NOMO-1 treated with dmso at 0.1 percent for 144 hours (cell line): ENCODE measurements at regions not wholly inside any gene's neighbourhood (a gene's known extent, or its start where the extent isn't known, plus 50 kb on each side); places are given as distances from the start of the nearest gene placed in this dataset.
"Not testable (repeated sequence)": the region's sequence is repeated elsewhere in the genome, so short reads cannot be mapped to it uniquely, and the experiment has no call there.

ENCODE experiments used
- DNase-seq: peaks from one replicate; lab custom pipeline; 2025; ENCODE audit not compliant: unreplicated experiment; lab: John Stamatoyannopoulos, UW

DNA sequence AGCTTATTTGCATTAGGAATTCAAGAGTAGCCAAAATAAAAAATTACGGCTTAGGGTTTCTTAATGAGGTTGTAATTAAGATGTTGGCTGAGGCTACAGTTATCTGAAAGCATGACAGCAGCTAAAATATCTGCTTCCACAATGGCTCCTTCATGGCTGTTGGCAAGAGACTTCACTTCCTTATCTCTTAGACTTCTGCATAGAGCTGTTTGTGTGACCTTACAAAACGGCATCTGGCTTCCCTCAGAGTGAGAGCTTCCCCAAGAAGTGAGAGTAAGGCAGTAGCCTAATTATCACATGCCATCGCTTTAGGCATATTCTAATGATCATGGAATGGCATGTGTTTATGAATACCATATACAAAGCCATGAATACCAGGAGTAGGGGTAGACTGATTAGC, 57.6 kb downstream of the CCDC59 start:
- DNase-seq = no peak

DNA sequence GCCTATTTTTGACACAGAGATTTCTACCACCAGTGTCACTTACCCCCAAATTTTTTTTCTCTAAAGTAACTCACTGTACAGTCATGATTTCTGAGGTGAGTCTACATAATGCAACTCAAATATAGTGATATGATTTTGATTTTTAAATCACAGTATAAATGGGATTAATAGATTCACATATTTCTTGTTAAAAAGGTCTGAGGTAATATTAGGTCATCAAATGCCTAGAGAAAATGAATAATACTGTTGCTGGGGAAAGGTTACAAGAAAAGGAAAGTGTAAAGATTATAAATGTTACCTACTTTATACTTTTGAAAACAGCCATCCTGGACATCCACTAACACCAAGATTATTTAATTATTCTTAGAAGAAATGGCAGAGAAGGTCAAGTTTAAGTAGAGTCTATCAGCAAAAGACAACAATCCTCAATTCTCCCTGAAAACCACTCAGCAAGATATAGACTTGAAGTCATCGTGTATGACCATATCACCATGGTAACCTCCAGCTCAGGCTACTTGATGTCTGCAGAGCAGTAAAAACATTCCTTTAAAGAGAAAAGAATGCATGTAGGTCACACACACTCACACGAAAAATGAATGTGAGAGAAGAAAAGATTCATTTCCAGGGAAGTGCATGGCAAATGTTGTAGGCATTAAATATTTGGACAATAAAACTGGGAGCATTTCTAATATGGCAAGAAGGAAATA, 58.7 kb downstream of the CCDC59 start:
- DNase-seq = no peak

DNA sequence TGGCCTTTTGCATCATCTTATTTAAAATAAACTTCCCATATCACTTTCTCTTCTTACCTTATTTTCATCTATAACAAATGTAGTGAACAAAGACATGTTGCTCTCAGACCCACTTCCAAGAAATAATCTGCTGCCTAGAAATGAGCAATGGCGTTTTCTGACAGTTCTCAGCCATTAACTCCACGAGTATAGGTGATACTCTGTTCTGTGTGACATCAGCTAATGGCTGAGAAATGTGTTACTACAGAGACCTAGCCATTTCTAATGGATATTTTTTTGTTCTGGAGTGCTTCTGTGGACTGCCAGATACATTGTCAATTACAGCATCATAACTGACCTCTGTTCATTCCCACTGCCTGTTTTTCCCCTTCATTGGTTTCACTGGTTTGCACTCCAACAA, 67.8 kb downstream of the CCDC59 start:
- no peak for DNase-seq

DNA sequence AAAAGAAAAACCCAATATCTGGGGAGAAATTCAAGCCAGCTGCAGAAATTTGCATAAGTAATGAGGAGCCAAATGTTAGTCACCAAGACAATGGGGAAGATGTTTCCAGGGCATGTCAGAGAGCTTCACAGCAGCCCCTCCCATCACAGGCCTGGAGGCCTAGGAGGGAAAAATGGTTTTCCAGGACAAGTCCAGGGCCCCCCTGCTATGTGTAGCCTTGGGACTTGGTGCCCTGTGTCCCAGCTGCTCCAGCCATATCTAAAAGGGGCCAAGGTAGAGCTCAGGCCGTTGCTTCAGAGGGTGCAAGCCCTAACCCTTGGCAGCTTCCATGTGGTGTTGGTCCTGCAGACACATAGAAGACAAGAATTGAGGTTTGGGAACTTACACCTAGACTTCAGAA, 76.9 kb downstream of the CCDC59 start:
- DNase-seq = not testable (repeated sequence)

DNA sequence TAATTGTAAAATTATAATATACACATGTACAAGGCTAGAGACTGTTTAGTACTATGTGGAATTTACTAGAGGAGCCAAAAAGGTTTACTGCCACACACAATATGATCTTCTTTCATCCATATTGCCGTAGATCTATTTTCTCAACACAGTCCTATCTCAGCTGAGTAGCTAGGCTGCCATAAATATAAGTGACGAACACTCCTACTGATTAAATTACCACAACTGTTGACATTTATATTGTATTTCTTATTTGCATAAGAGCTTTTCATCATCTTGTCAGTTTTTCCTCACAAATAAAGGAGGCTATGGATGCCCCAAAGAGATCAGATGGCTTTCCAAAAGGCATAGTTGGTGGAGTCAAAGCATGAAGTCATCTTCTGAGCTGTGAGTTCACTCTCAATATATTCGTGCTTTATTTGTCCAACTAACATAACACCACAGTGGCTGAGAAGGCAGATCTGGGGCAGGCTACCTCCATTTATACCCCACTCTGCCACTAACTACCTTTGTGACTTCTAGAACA, 78.6 kb downstream of the CCDC59 start:
- DNase-seq = no peak

DNA sequence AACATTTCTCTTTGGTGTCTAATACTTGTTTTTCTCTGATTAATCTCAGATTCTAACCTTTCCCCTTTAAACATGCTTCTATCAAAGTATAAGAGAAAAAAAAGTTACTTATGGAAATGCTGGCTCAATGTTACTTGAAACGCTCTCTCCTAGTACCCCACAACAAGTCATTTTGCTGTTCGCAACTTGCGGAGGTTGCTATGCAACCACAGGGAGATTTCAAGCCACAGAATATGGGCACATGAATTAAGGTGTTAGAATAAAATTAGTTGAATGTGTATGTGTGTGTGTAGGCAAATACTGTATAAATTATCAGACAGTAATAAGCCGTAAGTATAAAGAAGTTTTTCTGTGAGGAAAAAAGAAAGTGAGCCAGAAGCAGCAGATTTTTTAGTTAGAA, 80.6 kb downstream of the CCDC59 start:
- DNase-seq = no peak

DNA sequence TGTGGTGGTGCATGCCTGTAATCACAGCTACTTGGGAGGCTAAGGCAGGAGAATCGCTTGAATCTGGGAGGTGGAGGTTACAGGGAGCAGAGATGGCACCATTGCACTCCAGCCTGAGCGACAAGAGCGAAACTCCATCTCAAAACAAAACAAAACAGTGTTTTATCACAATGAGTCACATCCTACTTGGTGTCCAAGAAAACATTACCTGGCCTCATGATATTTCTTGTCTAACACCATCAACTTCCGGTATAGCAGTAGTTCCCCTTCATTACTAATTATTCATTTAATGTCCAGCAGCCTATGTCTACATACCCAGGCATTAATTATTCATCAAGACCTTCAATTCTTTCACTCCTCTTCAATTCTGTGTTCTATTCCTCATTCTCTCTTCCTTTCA, 115.5 kb downstream of the CCDC59 start:
- DNase-seq = no peak

DNA sequence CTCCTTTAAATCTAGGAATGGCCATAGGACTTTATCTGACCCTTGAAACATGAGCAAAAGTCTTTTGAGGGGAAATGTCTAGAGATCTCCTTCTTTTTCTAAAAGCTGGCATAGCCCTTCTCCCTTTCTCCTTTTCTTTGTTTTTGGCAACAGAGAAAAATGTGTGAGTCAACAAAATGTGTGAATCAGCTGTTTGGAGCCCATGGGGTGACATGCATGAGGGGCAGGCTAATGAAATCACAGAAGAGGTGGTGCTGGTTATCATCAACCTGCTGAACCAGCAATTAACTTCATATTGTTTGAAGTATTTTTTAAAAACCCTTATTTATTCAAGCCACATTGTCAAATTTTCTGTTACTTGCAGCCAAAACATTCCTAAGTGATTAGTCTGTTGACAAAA, 132.3 kb downstream of the CCDC59 start:
- no peak for DNase-seq

DNA sequence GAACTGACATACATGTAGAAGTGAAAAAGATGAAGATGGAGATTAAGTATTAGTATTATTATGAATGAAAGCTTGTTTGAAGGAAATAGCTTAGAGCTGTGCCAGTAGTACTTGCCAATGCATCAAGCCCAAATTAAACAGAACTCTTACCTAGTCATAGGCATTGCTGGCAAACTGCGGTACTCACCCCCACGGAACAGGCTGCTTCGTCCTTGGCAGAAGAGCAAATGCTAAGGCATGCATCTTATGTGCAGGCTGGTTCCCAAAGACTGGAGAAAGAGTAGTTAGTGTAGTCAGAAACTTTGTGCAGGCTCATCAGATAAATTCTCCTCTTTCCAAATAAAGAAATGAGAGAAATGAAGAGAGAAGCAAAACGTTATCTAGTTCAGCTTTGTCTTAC, 134.8 kb downstream of the CCDC59 start:
- no peak for DNase-seq

DNA sequence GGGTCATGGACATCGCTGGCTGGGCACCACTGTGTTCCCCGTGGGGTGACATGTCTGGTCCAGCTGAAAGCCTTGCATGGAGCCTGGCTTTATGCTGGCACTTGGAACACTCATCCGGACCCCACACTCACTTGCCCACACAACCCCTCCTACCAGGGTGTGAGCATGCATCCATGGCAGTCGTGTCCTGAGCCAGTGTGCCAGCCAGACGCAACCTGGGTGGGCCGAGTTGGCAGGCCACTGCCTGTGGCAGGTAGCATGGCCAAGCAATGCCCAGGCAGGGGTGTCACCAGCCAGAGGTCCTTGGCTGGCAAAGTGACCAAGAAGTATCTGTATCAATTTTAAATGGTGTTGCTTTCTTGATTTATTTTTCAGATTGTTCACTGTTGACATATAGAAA, 141.7 kb downstream of the CCDC59 start:
- no peak for DNase-seq

DNA sequence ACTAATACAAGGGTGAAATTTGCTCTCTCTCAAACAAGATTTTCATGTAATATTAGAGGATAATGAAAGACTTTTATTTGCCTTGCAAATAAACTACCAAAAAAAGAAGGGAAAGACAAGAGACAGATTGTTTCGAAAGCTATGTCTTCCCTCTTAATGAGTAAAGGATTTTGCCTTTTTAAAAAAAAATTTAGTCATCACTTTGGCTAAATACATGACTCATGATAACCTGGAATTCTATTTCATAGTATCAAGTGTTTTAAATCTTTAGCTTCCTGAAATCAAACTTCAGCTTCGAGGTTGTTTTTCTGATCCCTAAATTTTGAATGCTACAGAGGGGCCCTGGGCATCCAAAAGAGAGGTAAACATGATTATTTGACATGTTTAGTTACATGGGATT, 144.4 kb downstream of the CCDC59 start:
- DNase-seq = no peak

DNA sequence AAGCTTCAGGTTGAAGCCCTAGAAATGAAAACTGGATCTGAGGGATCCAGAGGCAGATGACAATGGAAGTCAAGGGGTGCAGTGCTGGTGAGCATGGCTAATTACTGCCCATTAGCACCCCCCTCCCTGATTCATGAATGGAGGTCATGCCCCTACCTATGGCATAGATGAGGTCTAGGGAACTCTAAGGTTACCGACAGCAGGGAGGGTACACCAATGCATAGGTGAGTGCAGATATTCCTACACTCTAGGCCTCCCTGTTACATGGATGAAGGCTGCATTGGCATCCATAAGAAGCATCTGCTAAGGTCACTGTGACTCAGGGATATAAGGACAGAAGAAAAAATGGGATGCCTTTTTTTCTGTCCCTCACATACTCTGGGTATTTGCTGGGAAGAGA, 147.3 kb downstream of the CCDC59 start:
- no peak for DNase-seq

DNA sequence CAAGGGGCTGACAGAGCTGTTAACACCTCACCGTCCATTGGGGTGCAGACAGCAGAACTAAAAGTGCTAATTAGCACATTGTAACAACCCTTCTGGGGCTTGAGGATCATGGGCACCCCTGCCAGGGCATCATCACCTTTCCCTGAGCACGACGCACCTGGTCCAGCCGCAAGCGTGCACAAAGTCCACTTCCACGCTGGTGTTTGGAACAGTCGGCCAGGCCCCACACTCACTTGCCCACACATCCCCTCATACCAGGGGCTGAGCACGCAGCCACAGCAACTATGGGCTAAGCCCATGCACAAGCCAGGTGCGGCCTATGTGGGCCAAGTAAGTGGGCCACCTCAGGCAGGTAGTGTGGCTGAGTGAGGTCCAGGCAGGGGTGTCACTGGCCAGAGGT, 148.7 kb downstream of the CCDC59 start:
- no peak for DNase-seq

DNA sequence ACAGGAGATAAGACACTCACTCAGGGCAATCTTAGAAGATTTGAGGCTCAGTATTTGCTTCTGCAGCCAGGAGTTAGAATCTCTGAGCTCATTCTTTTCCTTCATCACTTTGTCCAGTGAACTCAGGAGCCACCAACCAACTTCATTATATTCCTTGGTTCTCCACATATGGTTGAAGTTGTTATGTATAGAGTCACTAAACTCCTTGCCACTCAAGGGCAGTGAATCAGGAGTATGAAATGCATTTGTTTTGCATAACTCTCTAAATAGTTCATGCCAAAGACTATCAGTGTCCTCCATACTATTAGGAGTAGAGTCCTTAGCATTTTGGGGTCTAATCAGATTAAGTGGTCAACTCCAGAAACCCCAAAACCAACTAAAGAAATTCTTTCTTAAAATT, 150.6 kb downstream of the CCDC59 start:
- DNase-seq = no peak

DNA sequence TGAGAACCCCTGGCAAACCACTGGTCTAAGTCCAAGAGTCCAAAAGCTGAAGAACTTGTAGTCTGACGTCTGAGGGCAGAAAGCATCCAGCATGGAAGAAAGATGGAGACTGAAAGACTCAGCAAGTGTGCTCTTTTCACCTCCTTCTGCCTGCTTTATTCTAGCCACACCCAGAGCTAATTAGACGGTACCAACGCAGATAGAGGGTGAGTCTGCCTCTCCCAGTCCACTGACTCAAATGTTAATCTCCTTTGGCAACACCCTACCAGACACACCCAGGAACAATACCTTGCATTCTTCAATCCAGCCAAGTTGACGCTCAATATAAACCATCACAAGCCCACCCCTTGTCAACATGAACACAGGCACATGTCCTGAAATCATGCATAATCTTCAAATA, 155.1 kb downstream of the CCDC59 start:
- DNase-seq = no peak

DNA sequence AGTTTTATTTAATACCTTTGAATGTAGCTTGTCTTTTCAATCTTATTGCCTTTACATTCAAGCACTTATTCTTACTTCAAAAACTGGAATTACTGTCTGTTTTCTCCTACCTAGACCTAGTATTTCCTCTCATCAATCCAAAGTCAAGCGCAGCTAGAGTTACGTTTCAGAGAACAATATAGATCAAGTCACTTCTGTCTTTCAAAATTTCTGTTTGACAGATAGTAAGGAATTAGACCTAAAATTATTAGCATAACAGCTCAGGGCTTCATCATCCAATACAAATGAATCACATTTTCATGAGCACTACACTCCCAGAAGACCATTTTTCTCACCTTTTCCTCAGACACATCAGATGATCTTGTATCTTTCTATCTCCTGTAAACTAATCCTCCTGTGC, 170.6 kb downstream of the CCDC59 start:
- DNase-seq = no peak

DNA sequence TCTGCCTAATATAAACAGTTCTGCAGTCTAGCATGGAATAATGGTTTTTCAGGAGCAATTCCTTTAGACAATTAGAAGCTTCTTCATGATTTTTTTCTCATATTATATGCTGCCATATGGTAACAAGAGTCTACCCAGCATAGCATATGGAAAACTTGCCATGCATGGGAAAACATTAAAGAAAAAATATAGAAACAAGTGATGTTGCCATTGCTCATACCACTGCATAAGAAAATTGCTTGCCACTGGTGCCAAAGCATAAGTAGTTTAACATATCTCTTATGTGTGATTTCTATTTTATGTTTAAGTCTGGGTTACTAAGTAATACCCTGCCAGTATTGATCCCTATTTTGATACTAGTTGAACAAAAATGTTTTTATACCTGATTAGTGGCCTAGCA, 171.2 kb downstream of the CCDC59 start:
- DNase-seq = no peak

DNA sequence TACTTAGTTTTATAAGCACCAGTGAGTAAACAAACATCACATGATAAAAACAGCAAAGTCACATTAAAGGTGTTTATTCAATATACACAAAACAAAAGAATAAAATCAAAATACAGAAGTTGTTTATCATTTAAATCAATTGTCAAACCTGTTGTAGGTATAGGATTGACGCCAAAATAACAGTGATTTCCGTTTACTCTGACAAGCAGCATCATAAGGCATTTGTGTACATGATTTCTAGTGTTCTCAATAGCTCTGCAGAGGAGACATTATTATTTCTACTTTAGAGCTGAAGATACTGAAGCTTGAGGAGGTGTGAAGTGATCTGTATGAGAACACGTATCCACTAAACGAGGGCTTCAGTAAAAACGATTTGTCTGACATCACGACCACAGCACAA, 171.9 kb downstream of the CCDC59 start:
- no peak for DNase-seq

DNA sequence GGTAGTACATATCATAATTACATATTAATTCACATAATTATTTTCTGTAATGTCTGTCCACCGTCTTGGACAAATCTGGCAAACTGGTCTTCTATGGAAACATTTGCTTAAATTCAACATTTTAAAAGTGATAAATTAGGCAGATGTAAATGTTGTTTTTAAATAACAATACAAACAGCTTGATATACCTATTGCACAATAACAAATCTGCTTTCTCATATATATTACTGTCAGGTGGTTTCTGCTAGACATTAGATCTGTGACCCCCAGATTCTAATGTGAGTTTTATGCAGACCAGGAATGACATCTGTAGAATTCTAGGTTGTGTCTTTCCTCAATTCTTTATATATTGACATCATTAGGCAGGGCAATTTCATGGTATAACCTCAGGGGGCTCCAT, 173.3 kb downstream of the CCDC59 start:
- DNase-seq = no peak

DNA sequence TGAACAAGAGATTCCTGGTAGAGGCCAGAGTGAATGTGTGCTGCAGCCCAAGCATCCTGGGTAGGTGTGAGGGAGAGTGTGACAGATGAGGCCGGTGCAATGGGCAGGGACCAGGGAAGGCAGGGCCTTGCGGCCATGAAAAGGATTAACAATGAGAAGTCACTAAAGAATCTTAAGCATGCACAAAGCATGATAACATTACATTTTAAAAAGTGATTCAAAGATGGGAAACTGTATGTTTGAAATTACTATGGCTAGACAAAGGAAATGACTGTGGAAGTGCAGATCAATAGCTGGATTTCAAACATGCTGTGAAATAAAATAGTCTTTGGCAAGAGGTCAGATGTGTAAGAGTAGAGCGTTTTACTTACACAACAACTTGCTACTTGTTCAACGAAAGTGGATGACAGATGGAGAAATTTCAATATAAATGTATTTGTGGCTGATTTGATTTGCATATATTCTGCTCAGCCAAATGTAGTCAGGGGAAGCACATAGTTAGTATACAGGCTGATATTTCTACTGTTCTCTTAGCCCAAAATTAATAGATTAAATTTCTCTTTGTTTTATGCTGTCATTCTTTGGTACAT, 175.5 kb downstream of the CCDC59 start:
- DNase-seq = no peak

DNA sequence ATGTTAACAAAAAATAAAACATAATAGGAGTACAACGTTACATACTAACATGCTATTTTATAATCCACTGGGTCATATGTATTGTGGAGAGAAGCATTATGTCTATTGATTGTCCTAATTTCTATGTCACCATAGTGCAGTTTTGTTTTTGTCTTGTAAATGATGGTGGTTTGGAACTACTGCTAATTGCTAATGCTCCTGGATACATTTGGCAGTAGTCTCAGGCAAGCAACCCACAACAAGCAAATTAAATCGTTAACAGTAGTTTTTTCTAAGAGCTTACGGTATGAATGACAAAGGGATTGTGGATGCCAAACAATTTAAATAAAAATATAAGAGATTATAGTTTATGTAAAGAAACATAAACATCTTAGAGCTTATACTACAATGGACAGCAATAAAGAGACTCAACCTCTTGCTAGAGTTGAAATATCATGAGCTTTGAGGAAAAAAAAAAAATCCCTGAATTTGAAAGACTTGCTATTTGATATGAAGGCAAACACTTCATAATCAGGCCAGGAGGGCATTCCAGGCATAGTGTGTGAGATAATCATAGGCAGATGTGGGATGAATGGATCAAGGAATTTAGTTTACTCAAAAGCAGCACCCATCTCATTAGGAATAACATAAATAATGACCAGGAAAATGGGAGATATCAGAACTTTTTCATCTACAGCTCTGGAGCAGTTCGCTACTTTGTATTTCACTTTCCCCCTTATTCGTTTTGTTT, 181.3 kb downstream of the CCDC59 start:
- DNase-seq = no peak

DNA sequence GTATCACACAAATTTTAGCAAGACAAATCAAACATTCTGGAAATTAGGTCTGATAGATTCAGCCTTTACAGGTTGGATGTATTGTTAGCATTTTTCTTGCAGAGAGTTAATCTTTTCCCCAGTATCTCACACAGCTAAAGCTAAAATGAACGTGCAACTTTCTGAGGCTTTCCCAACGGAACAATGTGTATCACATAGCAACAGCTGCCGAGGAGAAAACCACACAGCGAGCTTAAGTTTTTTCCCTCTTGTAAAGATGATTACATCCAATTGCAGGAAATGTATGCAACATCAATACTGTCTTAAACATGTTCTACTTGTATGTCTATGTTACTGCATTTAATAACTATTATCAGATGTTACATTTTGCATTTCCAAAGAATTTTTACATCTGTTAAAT, 182.2 kb downstream of the CCDC59 start:
- no peak for DNase-seq
